Bone marrow (tissue), 2 donors: ENCODE measurements at regions not wholly inside any gene's neighbourhood (a gene's known extent, or its start where the extent isn't known, plus 50 kb on each side); places are given as distances from the start of the nearest gene placed in this dataset.

Source experiments
- DNase-seq, 2 donors: peaks; one replicate each; lab custom pipeline; 2025; lab: John Stamatoyannopoulos, UW

DNA sequence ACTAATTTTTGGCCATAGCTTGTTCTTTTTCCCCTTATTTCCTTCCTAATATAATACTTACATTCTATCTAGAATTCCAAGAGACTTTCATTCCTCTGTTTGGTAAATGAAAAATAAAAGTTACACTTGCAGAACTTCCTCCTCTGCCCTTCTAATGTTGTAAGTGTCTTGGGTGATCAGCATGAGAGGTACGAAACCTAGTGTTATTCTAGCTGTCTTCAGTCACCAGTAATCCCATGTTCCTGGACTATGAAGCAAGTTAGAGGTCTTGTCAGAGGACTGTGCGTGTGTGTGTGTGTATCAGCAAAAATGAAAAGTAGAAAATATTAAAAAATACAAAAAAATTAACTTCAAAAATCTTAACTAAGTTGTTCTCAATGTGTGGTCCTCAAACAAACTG is 307.0 kb downstream of the SPRY2 start:
- DNase-seq = no peak

DNA sequence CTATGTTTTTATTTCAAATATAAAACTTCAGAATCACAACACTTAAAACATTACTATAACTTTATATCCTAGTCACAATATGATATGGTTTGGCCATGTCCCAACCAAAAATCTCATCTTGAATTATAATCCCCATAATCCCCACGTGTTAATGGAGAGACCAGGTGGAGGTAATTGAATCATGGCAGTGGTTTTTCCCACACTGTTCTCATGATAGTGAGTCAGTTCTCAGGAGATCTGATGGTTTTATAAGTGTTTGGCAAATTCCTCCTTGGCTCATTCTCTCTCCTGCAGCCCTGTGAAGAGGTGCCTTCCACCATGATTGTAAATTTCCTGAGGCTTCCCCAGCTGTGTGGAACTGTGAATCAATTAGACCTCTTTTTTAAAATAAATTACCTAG is 307.6 kb downstream of the SPRY2 start:
- no peak for DNase-seq

DNA sequence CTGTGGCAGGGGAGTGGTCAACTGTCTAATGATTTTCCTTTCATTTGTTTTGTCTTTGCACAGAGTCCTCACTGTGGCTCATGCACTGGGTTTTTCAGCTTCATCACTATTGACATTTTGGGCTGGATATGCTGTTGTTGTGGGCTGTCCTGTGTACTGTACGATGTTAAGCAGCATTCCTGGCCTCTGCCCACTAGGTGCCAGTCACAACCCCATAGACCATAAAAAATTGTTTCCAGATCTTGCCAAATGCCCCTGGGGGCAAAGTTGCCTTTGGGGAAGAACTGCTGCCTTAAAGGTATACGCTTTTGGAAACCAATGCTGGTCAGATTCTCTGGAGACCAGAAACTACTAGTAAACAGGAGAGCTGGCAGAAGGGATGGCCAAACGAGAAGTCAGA is 310.4 kb downstream of the SPRY2 start:
- no peak for DNase-seq

DNA sequence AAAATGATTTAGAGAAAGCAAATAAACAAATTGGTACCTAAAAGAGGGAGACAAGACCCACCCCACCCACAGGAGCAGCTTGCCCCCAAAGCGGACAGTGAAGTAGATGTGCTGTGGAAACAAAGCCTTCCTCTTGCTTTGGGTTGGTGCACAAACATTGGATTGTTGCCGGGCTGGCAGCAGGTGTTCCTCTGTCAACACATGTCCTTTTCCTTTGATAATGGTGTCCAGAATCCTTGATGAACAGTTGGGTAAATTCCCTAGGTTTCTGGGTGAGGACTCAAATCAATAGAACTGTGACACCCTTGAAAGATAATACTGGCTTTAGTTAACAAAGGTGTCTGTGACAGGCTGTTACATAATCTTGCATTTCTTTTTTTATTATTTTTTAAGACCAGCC is 311.8 kb downstream of the SPRY2 start:
- no peak for DNase-seq

DNA sequence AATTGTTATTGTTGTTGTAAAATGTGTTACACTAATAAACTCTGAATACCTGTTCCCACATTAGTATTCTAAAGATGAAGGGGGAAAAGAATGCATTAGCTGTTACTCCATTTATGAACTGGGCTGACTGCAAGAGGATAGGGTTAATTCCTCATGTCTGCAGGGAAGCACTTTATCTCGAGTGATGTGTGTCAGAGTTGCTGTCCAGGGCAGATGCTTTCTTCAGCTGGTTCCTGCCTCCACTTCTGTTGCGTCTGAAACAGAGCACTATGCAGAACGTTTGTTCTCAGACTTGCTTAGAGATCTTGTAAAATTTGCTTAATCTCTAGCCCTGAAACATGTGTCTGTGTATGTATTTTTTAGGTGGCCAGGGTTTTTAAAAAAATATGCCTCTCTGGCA is 318.8 kb downstream of the SPRY2 start:
- no peak for DNase-seq

DNA sequence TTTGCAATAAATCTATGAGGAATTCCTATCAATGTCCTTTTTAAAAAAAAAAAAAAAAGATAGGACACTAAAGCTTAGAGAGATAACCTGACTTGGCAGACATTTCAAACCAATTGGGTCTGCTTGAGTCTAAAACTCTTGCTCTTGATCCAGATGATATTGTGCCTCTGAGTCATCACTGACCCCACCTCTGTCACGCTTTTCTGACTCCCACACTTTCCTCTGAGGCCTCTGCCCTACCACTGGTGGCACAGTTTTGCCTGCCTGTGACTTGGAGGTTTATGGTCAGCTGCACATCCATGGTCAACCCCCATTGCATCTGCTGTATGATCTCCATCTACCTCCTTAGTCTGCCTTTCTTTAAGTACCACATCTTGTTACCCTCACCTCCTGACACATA is 328.7 kb downstream of the SPRY2 start:
- DNase-seq = no peak

DNA sequence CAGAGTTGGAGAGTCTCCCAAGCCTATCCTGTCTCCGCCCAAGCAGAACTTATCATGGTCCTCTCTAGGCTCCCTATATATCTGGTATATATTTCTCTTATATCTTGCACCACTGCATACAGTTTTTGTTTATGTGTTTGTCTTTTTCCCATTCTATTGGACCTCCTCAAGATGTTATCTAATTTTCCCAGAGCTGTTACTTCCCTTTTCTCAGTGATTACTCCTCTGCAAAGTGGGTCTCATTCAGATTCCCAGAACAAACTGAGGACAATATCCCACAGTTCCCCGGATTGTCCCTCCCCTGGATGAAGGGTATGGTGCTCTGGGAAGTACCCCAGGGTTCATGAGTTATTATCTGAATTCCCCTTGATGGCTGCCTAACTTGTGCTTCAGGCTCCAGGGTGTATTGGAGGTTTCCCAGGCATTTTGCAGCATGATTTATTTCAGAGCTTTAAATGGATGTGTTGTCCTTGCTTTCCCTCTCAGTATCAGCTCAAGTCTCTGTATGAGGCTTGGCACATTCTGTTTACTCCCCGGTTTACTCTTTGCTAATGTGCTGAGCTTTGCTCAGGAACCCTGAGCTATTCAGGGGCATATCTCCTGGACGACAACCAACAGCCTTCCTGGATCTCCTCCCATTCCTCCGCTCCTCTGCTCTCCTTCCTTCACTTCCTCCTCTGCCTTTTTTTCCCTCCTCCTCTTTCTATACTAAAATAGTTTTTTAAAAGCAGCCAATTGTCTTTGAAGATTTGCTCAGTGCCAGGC is 329.3 kb downstream of the SPRY2 start:
- no peak for DNase-seq

DNA sequence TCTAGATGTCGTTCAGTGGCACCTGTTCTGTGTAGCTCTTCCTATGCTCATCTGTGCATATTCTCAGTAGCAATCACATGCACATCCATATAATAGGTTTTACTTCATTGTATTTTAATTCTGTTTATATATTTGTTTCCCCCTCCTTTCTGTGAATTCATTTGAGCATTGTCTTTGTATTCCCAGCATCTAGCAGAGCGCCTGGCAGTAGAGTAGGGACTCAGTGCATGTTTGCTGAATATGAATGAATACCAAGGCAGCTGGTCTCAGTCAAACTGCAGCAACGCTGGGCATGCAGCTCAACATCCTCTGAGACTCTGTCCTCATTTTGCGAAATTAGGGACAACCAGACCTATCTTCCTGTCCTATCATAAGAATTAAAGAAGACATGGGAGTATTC is 330.1 kb downstream of the SPRY2 start:
- DNase-seq = no peak

DNA sequence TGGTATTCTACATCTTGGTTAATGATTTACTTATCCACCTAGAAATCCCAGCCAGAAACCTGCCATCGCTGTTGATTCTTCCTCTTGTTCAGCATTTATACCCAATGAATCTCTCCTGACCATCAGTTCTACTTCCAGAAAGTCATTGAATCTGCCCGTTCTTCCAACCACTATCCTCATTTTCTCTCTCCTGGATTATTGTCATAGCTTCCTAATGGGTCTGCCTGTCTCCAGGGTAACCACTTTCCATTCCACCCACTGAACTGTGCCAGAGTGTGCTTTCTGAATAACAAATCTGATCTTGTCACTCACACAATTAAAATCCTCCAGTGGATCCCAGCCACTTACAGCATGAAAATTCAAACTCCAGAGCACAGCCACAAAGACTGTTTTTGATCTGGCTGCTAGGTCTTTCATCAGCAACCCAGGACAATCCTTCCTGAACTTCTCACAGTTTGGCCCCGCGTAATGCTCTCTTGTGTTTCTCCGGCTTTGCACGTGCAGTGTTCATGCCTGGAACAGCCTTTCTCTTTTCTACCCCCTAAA is 330.6 kb downstream of the SPRY2 start:
- no peak for DNase-seq

DNA sequence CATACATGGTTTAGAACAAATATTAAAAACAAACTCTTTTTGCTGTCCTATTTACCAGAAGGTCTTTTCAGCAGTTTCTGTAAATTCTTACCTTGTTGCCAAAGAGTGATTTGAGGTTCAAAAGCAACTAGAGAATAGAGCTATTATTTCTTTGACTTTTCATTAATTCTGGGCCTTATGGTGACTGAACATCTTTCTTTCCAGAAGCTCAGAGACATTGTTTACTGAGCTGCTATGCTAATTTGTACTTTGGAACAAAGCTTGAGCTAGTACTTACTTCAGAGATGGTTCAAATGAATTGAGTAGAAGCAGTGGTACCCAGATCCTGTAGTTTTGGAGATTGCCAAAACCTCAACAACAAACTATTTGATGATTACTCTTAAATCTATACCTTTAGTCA is 331.2 kb downstream of the SPRY2 start:
- DNase-seq = no peak

DNA sequence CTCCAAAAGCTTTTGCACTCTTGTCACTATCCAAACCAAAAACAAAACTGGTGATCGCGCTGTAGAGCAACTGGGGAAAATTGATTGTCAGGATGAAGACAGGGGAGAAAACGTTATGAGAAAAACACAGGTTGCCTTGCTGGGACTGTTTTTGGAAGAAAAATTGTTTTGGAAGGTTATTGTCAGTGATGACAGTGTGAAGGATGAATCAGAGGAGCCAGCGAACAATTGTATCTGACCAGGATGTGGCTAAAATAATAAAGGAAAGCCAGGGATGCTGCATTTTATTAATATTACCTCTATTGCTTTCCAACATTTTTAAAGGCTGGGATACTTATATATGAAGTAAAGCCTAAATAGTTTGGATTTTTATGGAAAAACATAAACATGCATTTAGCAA is 334.0 kb downstream of the SPRY2 start:
- DNase-seq = no peak

DNA sequence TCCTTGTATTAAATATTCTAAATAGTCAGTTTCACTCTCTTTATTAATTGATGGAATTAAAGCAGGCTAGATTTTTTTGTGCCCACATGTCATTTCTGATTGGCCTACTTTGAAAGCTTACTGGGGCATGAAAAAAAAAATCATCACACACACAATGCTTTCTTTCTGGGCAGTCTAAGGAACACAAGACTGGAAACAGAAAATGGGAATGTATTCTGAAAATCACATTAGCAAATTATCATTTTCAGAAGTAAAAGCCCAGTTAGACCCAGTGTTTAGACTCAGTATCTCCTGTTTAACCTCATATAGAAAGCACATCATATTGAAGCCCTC is 339.4 kb downstream of the SPRY2 start:
- DNase-seq = no peak

DNA sequence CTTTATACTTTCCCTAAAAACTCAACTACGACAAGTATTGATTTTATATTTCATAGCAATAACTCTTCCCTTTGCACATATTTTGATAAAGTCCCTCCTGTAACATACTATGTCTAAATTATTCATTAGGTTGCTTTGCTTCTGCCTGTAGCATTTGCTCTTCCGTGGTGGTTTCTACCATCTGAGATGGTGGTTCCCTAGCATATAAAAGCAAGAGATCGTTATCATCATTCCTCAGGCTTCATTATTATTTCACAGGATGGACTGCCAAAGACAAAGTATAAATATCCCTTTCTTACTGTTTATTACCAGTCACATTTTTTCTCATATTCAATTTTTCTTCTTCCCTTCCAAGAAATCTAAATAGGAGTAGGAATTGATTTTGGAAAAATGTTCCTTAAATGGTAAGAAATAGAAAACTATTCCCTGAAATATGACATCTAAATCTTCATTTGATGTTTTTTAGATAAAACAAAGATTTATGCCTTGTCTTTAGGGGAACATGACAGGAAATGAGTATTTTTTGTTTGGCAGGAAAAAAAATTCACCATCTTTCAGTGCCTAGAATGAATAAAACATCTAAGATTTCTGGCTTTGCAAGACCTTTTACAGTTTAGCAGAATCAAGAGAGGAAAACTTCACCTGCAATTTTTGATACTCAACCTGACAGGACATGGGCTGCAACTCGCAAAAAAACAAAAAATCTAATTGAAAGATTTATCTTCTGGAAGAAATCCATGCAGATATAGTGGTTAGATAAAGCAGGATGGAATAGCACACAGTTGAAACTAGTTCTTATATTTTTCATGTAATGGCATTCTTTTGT is 340.0 kb downstream of the SPRY2 start:
- DNase-seq = no peak

DNA sequence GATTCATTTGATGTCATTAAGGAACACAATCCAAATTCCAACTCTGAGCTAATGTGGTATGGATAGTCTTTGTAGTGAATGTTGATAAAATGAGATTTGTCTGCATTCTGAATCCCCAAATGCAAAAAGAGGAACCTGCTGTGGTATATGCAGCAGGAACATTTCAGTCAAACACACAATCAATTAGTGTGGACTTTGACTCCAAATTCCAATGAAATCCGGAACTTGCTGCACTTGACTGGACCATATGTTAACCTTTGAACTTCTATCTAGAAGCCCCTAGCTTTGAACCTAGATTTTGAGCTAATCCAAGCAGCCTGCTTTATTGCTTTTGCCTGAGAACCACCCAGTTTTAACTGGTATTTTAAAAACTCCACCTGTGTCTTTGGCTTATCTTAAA is 341.3 kb downstream of the SPRY2 start:
- DNase-seq = no peak

DNA sequence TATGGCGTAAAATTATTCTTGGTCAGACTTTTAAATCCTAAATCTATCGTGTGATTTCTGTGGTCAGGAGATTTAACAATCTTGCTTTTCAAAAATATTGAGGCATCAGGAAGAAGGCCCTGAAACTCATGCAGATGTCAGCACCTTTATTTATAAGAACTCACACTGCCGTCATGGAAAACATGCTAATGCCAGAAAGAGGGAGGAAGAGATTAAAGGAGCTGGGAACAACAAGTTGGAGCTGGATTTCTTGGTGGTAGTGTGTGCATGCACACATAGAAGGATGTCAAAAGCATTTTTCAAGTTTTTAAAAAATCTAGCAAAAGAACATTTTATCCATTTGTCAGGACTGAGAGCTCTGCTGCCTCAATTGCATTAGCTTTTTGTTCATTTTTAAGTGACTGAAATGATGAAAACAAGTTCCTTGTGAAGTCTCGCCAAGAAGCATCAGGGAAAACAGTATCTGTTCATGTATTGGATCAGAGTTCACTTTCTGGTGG is 342.5 kb downstream of the SPRY2 start:
- DNase-seq = no peak

DNA sequence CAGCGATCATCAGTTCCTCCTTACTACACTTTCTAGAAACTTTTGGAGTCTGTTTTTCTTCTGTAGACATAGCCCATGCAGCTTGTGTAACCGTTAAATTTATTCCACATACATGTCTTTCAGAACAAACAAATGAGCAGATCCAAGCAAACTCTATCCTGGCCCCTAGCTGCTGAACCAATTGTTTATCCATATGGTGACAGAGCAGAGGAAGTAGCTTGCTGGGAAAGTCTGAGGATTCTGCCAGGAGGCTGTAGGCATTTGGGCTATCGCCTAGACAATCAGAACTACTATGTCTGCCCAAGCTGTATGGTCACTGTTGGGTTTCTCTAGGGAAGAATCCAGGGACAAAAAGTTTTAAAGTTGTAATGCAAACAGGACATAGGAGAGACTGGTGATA is 343.7 kb downstream of the SPRY2 start:
- no peak for DNase-seq

DNA sequence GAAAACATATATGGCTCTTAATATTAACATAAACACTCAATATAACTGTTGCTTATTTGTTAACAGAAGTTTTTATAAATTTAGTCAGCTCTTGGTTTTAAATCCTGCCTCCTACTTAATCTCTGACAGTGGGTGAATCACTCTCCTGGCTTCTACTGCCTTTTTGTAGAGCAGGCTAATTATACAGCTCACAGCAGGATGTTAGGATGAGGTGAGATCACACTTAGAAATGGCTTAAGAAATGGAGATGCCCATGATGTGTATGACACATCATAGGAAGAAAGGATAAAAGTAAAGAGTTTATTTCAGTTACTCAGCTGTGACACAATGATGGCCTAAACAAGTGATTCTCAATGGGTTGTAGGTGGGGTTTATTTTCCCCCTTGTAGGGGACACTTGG is 345.6 kb downstream of the SPRY2 start:
- DNase-seq = no peak

DNA sequence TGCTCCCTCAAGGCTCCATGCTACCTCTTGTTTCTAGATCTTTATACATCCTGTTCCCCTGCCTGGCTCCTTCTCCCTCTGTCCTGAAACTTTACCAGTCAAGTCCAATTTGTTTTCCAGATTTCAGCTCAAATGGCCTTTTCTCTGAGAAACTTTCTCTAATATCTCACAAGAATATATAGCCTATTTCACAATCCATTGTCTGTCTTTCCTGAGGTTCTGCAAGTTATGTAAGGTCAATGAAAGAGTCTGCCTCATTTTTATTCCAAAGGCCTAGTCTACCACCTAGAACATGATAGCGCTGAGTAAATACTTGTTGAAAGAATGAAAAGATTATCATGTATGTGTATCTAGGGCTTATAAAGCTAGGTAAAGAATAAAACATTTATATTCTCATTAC is 348.8 kb downstream of the SPRY2 start:
- DNase-seq = no peak

DNA sequence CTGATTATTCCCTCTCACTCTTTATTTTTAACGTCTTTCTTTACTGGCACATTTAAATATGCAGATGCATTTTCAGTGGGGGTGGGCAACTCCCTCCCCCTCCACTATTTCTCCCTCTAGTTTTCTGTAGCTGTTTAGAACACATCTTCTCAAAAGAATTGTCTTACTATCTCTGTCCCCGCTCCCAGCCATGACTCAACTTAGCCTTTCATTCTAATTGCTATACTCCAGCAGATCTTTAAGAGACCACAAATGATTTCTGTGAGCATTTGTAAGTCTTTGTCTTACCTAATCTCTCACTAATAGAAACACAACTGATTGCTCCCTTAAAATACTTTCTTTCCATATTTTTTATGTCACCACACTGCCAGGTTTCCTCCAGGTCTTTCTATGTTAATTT is 350.9 kb downstream of the SPRY2 start:
- DNase-seq = no peak

DNA sequence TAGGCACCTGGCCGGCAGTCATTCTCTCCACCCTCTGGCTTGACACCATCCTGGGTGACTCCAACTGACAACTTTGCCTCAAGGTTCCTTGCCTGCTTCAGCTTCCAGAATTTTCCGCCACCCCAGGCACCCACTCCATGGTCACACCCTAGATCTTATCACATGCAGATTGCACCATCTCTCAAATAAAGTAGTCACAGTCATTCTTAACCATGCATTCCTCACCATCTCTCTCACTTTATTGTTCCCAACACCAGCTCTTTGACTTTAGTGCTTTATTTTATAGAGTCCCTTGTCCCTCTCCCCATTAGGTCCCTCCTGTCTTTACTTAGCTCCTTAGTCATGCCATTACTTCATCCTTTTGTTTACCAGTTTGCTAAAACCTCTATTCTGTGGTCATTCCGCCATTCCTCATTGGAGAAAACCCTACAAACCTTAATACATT is 351.7 kb downstream of the SPRY2 start:
- no peak for DNase-seq

DNA sequence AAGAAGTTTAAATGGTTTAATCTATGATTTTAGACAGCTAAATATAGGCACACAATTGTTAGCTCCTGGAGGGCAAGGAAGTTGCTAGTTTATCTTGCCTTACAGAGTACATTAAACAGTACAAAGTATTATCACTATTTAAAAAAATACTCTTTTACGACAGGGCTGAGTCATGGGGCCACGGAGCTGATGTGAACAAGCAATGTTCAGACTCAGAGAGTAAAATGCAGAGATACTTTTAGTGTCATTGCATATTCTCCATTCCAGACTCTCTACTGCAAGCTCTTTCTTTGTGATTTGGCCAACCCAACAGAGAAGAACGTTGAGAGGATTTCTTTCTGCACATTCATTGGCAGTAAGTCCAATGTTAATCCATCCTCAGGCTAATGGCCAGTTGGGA is 352.4 kb downstream of the SPRY2 start:
- no peak for DNase-seq

DNA sequence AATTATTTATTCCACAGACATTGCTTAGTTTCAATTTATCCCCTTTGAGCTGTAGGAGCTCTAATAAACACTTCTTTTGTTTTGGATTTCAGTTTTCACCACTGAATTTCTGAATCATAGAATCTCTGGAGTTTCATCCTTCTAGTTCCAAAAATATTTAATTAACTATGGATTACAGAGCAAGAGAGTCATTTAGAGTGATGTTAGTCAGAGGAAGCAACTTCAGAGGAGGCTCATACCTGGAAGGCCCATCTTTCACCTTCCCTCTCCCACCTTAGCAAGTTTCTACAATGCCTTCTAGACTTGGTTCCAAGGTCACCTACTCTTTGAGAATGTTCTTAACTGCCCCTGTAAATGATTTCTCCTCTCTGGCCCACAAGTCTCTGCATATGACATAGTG is 353.2 kb downstream of the SPRY2 start:
- DNase-seq = no peak

DNA sequence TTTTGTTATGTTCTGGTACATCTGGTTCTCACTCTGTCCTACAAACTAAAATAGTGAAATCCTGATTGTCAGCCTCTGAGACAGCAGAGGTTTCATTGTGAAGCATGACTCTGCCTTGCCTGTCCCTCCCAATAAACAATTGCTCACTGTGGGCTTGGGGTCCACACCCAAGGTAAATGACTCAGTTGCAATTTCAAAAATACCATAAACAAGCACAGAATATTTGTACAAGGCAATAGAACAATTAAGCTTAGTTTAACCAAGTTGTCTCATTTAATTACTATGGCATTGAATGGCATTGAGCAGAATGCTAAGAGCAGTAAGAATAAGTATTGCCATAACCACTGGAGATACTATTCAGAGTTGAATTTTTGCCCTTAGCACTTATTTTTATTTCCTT is 353.6 kb downstream of the SPRY2 start:
- no peak for DNase-seq
